ENCODE measurements at regions not wholly inside any gene's neighbourhood (a gene's known extent, or its start where the extent isn't known, plus 50 kb on each side); places are given as distances from the start of the nearest gene placed in this dataset.

- no peak for TF ChIP-seq MYC (IDR thresholded peaks at IDR 0.05; ENCODE audit: low read depth, low read length)
- no peak for TF ChIP-seq MAX (IDR thresholded peaks at IDR 0.05; ENCODE audit: low read depth, low read length)
- no peak for TF ChIP-seq POLR2A (IDR thresholded peaks at IDR 0.05; ENCODE audit: extremely low read depth, insufficient read length)
- TF ChIP-seq CTCF (IDR thresholded peaks at IDR 0.05; ENCODE audit: low read depth, low read length) = no peak
- DNase-seq (ENCODE audit: low read depth) = no peak
- H3K4me3 ChIP-seq (ENCODE audit: low read depth, low read length) = no peak overlapping the region
Observed at GRCh38 chr4:133046156-133046555, 102.9 kb upstream of the PCDH10 start.

- no peak overlapping the region for H3K4me3 ChIP-seq (ENCODE audit: low read depth, low read length)
- DNase-seq (ENCODE audit: low read depth) = no peak
- TF ChIP-seq POLR2A (IDR thresholded peaks at IDR 0.05; ENCODE audit: extremely low read depth, insufficient read length) (no peak), MAX (IDR thresholded peaks at IDR 0.05; ENCODE audit: low read depth, low read length) (no peak), MYC (IDR thresholded peaks at IDR 0.05; ENCODE audit: low read depth, low read length) (no peak), CTCF (IDR thresholded peaks at IDR 0.05; ENCODE audit: low read depth, low read length) (no peak)
Observed at GRCh38 chr4:133058701-133059100, 90.4 kb upstream of the PCDH10 start.

GRCh38 chr4:133059117-133059516 is 90.0 kb upstream of the PCDH10 start:
- DNase-seq (ENCODE audit: low read depth) = no peak
- no peak overlapping the region for H3K4me3 ChIP-seq (ENCODE audit: low read depth, low read length)
- TF ChIP-seq MAX (IDR thresholded peaks at IDR 0.05; ENCODE audit: low read depth, low read length) = no peak
- TF ChIP-seq POLR2A (IDR thresholded peaks at IDR 0.05; ENCODE audit: extremely low read depth, insufficient read length) = no peak
- TF ChIP-seq CTCF (IDR thresholded peaks at IDR 0.05; ENCODE audit: low read depth, low read length) = no peak
- no peak for TF ChIP-seq MYC (IDR thresholded peaks at IDR 0.05; ENCODE audit: low read depth, low read length)

GRCh38 chr4:133062851-133063250 is 86.2 kb upstream of the PCDH10 start:
- no peak overlapping the region for H3K4me3 ChIP-seq (ENCODE audit: low read depth, low read length)
- DNase-seq (ENCODE audit: low read depth) = no peak
- TF ChIP-seq POLR2A (IDR thresholded peaks at IDR 0.05; ENCODE audit: extremely low read depth, insufficient read length) (no peak), CTCF (IDR thresholded peaks at IDR 0.05; ENCODE audit: low read depth, low read length) (no peak), MAX (IDR thresholded peaks at IDR 0.05; ENCODE audit: low read depth, low read length) (no peak), MYC (IDR thresholded peaks at IDR 0.05; ENCODE audit: low read depth, low read length) (no peak)

- H3K4me3 ChIP-seq (ENCODE audit: low read depth, low read length) = no peak overlapping the region
- TF ChIP-seq CTCF (IDR thresholded peaks at IDR 0.05; ENCODE audit: low read depth, low read length) = no peak
- TF ChIP-seq MAX (IDR thresholded peaks at IDR 0.05; ENCODE audit: low read depth, low read length) = no peak
- TF ChIP-seq POLR2A (IDR thresholded peaks at IDR 0.05; ENCODE audit: extremely low read depth, insufficient read length) = no peak
- no peak for TF ChIP-seq MYC (IDR thresholded peaks at IDR 0.05; ENCODE audit: low read depth, low read length)
- no peak for DNase-seq (ENCODE audit: low read depth)
Observed at GRCh38 chr4:133068083-133068482, 81.0 kb upstream of the PCDH10 start.

- H3K4me3 ChIP-seq (ENCODE audit: low read depth, low read length) = no peak overlapping the region
- DNase-seq (ENCODE audit: low read depth) = no peak
- TF ChIP-seq MAX (IDR thresholded peaks at IDR 0.05; ENCODE audit: low read depth, low read length) (no peak), POLR2A (IDR thresholded peaks at IDR 0.05; ENCODE audit: extremely low read depth, insufficient read length) (no peak), MYC (IDR thresholded peaks at IDR 0.05; ENCODE audit: low read depth, low read length) (no peak), CTCF (IDR thresholded peaks at IDR 0.05; ENCODE audit: low read depth, low read length) (no peak)
Observed at GRCh38 chr4:133081246-133081645, 67.8 kb upstream of the PCDH10 start.
